GM12878 (cell line): ENCODE measurements at regions not wholly inside any gene's neighbourhood (a gene's known extent, or its start where the extent isn't known, plus 50 kb on each side); places are given as distances from the start of the nearest gene placed in this dataset.

ENCODE experiments used
- ATAC-seq: fragments of 200-7000 bp; cut with Tn5 transposase; 3 replicates; pipeline ENCODE4 v1.9.1; 2020; ENCODE audit warnings: mild to moderate bottlenecking, moderate library complexity
- BruUV-seq: library from RNA; stranded (reverse); fragments of 400-500 nt; replicated peaks from 2 replicates; lab custom pipeline; 2021; lab: Mats Ljungman, UMichigan
- CTCF ChIA-PET: fragments of 300-600 bp; sonication (Branson Sonifier 250); formaldehyde crosslinking; extraction: SDS; loops from one replicate; lab custom pipeline; 2021; ENCODE audit warnings: inconsistent platforms; lab: Yijun Ruan, JAX
- POLR2A ChIA-PET: fragments of 350-600 bp; formaldehyde crosslinking; extraction: SDS; loops from one replicate; lab custom pipeline; 2021; ENCODE audit warnings: inconsistent platforms; lab: Charles Lee
- RAD21 ChIA-PET: fragments of 300-600 bp; sonication (Branson Sonifier 250); formaldehyde crosslinking; loops from one replicate; lab custom pipeline; 2023; ENCODE audit warnings: antibody characterized with exemption; ENCODE audit not compliant: unreplicated experiment; lab: Charles Lee
- SMC1A ChIA-PET: fragments of 300-600 bp; sonication (Branson Sonifier 250); formaldehyde crosslinking; loops from one replicate; lab custom pipeline; 2023; ENCODE audit not compliant: unreplicated experiment, uncharacterized antibody; lab: Charles Lee
- DNase-seq: peaks from one replicate; pipeline ENCODE4 v3.0.0-alpha.2; 2011; ENCODE audit warnings: low read depth, low spot score
- FAIRE-seq: peaks from 3 replicates; lab custom pipeline; 2011; peaks lifted over from hg19 to GRCh38; lab: Jason Lieb, UNC
- H2AFZ ChIP-seq: 2 replicates; pipeline ENCODE4 v1.6.0; 2011; ENCODE audit warnings: low read depth, low read length, control low read depth; ENCODE audit not compliant: control insufficient read depth
- H3K27ac ChIP-seq: 2 replicates; pipeline ENCODE4 v1.5.1; 2011; ENCODE audit warnings: control low read depth; ENCODE audit not compliant: control insufficient read depth, insufficient read depth
- H3K27me3 ChIP-seq, 2 experiments: replicated peaks in 1 of 2; 2 replicates each; pipeline versions ENCODE4 v1.6.0 to v1.6.1; 2011; ENCODE audit warnings: low read length in 1 of 2; ENCODE audit not compliant: control insufficient read depth in 2 of 2, insufficient read depth in 2 of 2
- H3K36me3 ChIP-seq, 2 experiments: 2 replicates each; pipeline ENCODE4 v1.5.1; 2011; ENCODE audit warnings: low read length in 1 of 2; ENCODE audit not compliant: control insufficient read depth in 2 of 2, insufficient read depth in 2 of 2
- H3K4me1 ChIP-seq: 2 replicates; pipeline ENCODE4 v1.6.1; 2011; ENCODE audit warnings: mild to moderate bottlenecking, low read length, moderate library complexity, mixed read lengths; ENCODE audit not compliant: control insufficient read depth, insufficient read depth
- H3K4me2 ChIP-seq: 2 replicates; pipeline ENCODE4 v1.6.0; 2011; ENCODE audit warnings: control low read depth; ENCODE audit not compliant: control insufficient read depth, insufficient read depth
- H3K4me3 ChIP-seq: fragments of 200-600 bp; sonication (generic); 2 replicates; pipeline ENCODE4 v1.5.1; 2016
- H3K79me2 ChIP-seq: 2 replicates; pipeline ENCODE4 v1.6.0; 2011; ENCODE audit warnings: low read length; ENCODE audit not compliant: control insufficient read depth, insufficient read depth
- H3K9ac ChIP-seq: 2 replicates; pipeline ENCODE4 v1.8.0; 2011; ENCODE audit warnings: low read length, control low read depth, mixed read lengths; ENCODE audit not compliant: control insufficient read depth, insufficient read depth
- H3K9me3 ChIP-seq: replicated peaks from 3 replicates; pipeline ENCODE4 v1.5.1; 2011; ENCODE audit warnings: mild to moderate bottlenecking, low read length; ENCODE audit not compliant: control insufficient read depth, insufficient read depth
- H4K20me1 ChIP-seq: 2 replicates; pipeline ENCODE4 v1.6.0; 2011; ENCODE audit not compliant: control insufficient read depth, insufficient read depth
- CBX5 ChIP-seq: sonication (generic); IDR thresholded peaks from 2 replicates; pipeline ENCODE4 v1.6.1; 2016; ENCODE audit warnings: low read depth, moderate library complexity, mild to moderate bottlenecking, inconsistent platforms
- RBBP5 ChIP-seq: fragments of 200-600 bp; sonication (generic); conservative IDR thresholded peaks from 2 replicates; pipeline ENCODE4 v1.6.1; 2016
- SPI1 ChIP-seq: IDR thresholded peaks from 2 replicates; pipeline ENCODE4 v1.6.1; 2011; ENCODE audit warnings: low read depth, mild to moderate bottlenecking, low read length, moderate library complexity, borderline replicate concordance; ENCODE audit not compliant: insufficient read depth
- ZNF622 ChIP-seq: fragments of 450-650 bp; IDR thresholded peaks from 2 replicates; pipeline ENCODE4 v1.6.1; 2017; ENCODE audit warnings: mild to moderate bottlenecking, inconsistent platforms
- WGBS: methylation state at CpG from one replicate; pipeline ENCODE4 v1.1.6; 2016; ENCODE audit warnings: low lambda C conversion rate; ENCODE audit not compliant: insufficient replicate concordance, insufficient coverage; ENCODE audit errors: missing lambda C conversion rate; 5-methylcytosine and 5-hydroxymethylcytosine counted together
- in situ Hi-C: fragments of 300-500 bp; cut with MboI; formaldehyde crosslinking; loops from 9 replicates; pipeline ENCODE4 v1.14.3; 2018; ENCODE audit warnings: mixed read lengths
- intact Hi-C: fragments of 100-400 bp; cut with micrococcal nuclease; formaldehyde crosslinking; loops from one replicate; pipeline ENCODE4 v1.14.2; 2022; ENCODE audit not compliant: unreplicated experiment
- TF ChIP-seq, protein P1 (sequence below): fragments of 450-650 bp; IDR thresholded peaks from 2 replicates; pipeline ENCODE4 v1.6.1; 2017; ENCODE audit warnings: antibody characterized with exemption, mild to moderate bottlenecking, moderate library complexity
- TF ChIP-seq, protein P2 (sequence below): fragments of 450-650 bp; IDR thresholded peaks from 2 replicates; pipeline ENCODE4 v1.6.1; 2016; ENCODE audit warnings: mild to moderate bottlenecking, moderate library complexity, borderline replicate concordance

DNA sequence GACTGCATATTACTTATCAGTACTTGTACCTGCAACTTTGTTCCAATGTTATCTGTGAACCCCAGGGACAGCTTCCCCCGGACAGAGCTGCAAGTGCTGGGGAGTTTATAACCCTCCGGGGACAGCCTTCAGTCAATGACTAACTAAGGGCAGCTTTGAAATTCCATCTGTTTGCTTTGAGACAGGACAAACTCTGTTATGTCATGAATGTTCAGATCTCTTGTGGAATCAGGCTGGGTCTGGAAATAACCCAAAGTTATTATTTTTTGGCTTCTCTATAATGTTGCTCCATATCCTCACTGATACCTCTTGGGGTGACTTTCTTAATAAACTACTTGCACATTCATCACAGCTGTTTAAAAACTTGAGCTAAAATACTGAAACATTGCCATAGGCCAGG, 617.5 kb upstream of the TLE4 start:
- no peaks in the 10 kb centered on the region for H4K20me1 ChIP-seq
- H3K79me2 ChIP-seq = no peaks in the 10 kb centered on the region
- ChIA-PET CTCF (no interaction called here), RAD21 (no interaction called here), POLR2A (no interaction called here), SMC1A (no interaction called here)
- intact Hi-C loops = no loop called here
- H2AFZ ChIP-seq = no peak overlapping the region
- H3K9ac ChIP-seq = no peak overlapping the region
- WGBS = 15% methylated on average over 2 of the region's 2 CpGs
- no peaks in the 10 kb centered on the region for H3K27me3 ChIP-seq
- TF ChIP-seq, protein P1, sequence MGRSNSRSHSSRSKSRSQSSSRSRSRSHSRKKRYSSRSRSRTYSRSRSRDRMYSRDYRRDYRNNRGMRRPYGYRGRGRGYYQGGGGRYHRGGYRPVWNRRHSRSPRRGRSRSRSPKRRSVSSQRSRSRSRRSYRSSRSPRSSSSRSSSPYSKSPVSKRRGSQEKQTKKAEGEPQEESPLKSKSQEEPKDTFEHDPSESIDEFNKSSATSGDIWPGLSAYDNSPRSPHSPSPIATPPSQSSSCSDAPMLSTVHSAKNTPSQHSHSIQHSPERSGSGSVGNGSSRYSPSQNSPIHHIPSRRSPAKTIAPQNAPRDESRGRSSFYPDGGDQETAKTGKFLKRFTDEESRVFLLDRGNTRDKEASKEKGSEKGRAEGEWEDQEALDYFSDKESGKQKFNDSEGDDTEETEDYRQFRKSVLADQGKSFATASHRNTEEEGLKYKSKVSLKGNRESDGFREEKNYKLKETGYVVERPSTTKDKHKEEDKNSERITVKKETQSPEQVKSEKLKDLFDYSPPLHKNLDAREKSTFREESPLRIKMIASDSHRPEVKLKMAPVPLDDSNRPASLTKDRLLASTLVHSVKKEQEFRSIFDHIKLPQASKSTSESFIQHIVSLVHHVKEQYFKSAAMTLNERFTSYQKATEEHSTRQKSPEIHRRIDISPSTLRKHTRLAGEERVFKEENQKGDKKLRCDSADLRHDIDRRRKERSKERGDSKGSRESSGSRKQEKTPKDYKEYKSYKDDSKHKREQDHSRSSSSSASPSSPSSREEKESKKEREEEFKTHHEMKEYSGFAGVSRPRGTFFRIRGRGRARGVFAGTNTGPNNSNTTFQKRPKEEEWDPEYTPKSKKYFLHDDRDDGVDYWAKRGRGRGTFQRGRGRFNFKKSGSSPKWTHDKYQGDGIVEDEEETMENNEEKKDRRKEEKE = no peak
- TF ChIP-seq RBBP5 = no peak
- no peak for TF ChIP-seq CBX5
- TF ChIP-seq, protein P2, sequence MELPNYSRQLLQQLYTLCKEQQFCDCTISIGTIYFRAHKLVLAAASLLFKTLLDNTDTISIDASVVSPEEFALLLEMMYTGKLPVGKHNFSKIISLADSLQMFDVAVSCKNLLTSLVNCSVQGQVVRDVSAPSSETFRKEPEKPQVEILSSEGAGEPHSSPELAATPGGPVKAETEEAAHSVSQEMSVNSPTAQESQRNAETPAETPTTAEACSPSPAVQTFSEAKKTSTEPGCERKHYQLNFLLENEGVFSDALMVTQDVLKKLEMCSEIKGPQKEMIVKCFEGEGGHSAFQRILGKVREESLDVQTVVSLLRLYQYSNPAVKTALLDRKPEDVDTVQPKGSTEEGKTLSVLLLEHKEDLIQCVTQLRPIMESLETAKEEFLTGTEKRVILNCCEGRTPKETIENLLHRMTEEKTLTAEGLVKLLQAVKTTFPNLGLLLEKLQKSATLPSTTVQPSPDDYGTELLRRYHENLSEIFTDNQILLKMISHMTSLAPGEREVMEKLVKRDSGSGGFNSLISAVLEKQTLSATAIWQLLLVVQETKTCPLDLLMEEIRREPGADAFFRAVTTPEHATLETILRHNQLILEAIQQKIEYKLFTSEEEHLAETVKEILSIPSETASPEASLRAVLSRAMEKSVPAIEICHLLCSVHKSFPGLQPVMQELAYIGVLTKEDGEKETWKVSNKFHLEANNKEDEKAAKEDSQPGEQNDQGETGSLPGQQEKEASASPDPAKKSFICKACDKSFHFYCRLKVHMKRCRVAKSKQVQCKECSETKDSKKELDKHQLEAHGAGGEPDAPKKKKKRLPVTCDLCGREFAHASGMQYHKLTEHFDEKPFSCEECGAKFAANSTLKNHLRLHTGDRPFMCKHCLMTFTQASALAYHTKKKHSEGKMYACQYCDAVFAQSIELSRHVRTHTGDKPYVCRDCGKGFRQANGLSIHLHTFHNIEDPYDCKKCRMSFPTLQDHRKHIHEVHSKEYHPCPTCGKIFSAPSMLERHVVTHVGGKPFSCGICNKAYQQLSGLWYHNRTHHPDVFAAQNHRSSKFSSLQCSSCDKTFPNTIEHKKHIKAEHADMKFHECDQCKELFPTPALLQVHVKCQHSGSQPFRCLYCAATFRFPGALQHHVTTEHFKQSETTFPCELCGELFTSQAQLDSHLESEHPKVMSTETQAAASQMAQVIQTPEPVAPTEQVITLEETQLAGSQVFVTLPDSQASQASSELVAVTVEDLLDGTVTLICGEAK = no peak
- no peak for TF ChIP-seq SPI1
- no peak for TF ChIP-seq ZNF622
- H3K4me1 ChIP-seq = no peaks in the 10 kb centered on the region
- no peak overlapping the region for H3K27ac ChIP-seq
- in situ Hi-C loops = no loop called here
- no peak overlapping the region for H3K4me2 ChIP-seq
- H3K36me3 ChIP-seq = no peaks in the 10 kb centered on the region
- FAIRE-seq = no peak
- H3K4me3 ChIP-seq = no peak overlapping the region
- BruUV-seq = no TSS peak
- H3K9me3 ChIP-seq = no peaks in the 10 kb centered on the region; the same call in 2 of the 3 replicates
- DNase-seq = no peak
- no peak for ATAC-seq
